ENCODE measurements at regions not wholly inside any gene's neighbourhood (a gene's known extent, or its start where the extent isn't known, plus 50 kb on each side); places are given as distances from the start of the nearest gene placed in this dataset.

DNA sequence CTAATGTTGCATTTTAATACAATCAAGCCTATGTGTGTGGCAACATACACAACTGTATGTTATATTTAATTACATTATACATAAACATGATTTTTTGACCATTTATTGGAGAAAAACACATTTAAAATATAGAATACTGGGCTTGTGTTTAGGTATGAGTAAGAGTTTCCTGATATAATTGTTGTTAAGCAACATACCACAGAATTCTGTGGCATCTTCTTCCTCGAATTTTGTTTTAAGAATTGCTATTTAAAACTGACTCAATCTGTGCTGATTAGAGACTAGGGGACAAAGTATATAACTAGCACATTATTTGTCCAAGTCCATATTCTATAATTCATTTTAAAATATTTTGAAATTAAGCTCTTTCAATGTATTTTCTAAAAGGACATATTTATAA is 376.8 kb upstream of the THBS1 start:
- TF ChIP-seq, protein P1, sequence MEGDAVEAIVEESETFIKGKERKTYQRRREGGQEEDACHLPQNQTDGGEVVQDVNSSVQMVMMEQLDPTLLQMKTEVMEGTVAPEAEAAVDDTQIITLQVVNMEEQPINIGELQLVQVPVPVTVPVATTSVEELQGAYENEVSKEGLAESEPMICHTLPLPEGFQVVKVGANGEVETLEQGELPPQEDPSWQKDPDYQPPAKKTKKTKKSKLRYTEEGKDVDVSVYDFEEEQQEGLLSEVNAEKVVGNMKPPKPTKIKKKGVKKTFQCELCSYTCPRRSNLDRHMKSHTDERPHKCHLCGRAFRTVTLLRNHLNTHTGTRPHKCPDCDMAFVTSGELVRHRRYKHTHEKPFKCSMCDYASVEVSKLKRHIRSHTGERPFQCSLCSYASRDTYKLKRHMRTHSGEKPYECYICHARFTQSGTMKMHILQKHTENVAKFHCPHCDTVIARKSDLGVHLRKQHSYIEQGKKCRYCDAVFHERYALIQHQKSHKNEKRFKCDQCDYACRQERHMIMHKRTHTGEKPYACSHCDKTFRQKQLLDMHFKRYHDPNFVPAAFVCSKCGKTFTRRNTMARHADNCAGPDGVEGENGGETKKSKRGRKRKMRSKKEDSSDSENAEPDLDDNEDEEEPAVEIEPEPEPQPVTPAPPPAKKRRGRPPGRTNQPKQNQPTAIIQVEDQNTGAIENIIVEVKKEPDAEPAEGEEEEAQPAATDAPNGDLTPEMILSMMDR (IDR thresholded peaks at IDR 0.05): no peak
- no peak for TF ChIP-seq POLR2A (IDR thresholded peaks at IDR 0.05)

Data from esophagus squamous epithelium (tissue), 4 donors.